Ascending aorta (tissue), 2 donors: ENCODE measurements at regions not wholly inside any gene's neighbourhood (a gene's known extent, or its start where the extent isn't known, plus 50 kb on each side); places are given as distances from the start of the nearest gene placed in this dataset.

ENCODE experiments used
- DNase-seq, 2 donors: peaks; one replicate each; pipeline ENCODE4 v3.0.0-alpha.2; 2019; ENCODE audit warnings: low spot score in 2 of 2
- H3K27ac ChIP-seq, 2 donors: fragments of 200-600 bp; sonication (generic); one replicate each; pipeline ENCODE4 v1.5.1; 2016 to 2017; ENCODE audit warnings: mild to moderate bottlenecking in 1 of 2
- H3K27me3 ChIP-seq: fragments of 200-600 bp; sonication (generic); one replicate; pipeline ENCODE4 v1.5.1; 2017
- H3K36me3 ChIP-seq, 2 donors: fragments of 200-600 bp; sonication (generic); one replicate each; pipeline ENCODE4 v1.5.1; 2016
- H3K4me1 ChIP-seq, 2 donors: fragments of 200-600 bp; sonication (generic); one replicate each; pipeline ENCODE4 v1.5.1; 2016 to 2017; ENCODE audit warnings: mild to moderate bottlenecking in 1 of 2
- H3K4me3 ChIP-seq, 2 donors: fragments of 200-600 bp; sonication (generic); one replicate each; pipeline ENCODE4 v1.5.1; 2016 to 2017; ENCODE audit warnings: mild to moderate bottlenecking in 1 of 2
- H3K9me3 ChIP-seq, 2 donors: fragments of 200-600 bp; sonication (generic); one replicate each; pipeline ENCODE4 v1.5.1; 2016
- intact Hi-C: fragments of 100-400 bp; cut with DNase I; formaldehyde crosslinking; loops from one replicate; pipeline ENCODE4 v1.15.1; 2023
- TF ChIP-seq, protein P1 (sequence below), 3 experiments: fragments of 200-600 bp in 2 of 3; fragments of 450-650 bp in 1 of 3; sonication (generic) in 2 of 3; IDR thresholded peaks; one replicate each; pipeline ENCODE4 v1.5.1; 2016 to 2019; ENCODE audit warnings: antibody characterized with exemption in 3 of 3, mild to moderate bottlenecking in 1 of 3, moderate library complexity in 1 of 3

DNA sequence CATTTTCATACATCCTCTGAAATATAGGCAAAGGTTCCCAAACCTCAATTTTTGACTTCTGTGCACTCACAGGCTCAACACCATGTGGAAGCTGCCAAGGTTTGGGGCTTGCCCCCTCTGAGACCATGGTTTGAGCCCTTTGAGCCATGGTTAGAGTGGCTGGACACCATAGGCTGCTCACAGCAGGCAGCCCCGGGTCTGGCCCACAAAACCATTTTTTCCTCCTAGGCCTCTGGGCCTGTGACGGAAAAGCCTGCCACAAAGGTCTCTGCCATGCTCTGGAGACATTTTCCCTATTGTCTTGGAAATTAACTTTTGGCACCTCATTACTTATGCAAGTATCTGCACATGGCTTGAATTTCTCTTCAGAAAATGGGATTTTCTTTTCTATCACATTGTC lies 1113.2 kb upstream of the ATXN7L3B start:
- Histone ChIP-seq H3K4me1 (no peaks in the 10 kb centered on the region), H3K4me3 (no peak overlapping the region), H3K36me3 (no peaks in the 10 kb centered on the region), H3K9me3 (no peaks in the 10 kb centered on the region), H3K27me3 (no peaks in the 10 kb centered on the region), H3K27ac (no peak overlapping the region)
- no peak for DNase-seq
- intact Hi-C loops, result no loop called here
- TF ChIP-seq, protein P1, sequence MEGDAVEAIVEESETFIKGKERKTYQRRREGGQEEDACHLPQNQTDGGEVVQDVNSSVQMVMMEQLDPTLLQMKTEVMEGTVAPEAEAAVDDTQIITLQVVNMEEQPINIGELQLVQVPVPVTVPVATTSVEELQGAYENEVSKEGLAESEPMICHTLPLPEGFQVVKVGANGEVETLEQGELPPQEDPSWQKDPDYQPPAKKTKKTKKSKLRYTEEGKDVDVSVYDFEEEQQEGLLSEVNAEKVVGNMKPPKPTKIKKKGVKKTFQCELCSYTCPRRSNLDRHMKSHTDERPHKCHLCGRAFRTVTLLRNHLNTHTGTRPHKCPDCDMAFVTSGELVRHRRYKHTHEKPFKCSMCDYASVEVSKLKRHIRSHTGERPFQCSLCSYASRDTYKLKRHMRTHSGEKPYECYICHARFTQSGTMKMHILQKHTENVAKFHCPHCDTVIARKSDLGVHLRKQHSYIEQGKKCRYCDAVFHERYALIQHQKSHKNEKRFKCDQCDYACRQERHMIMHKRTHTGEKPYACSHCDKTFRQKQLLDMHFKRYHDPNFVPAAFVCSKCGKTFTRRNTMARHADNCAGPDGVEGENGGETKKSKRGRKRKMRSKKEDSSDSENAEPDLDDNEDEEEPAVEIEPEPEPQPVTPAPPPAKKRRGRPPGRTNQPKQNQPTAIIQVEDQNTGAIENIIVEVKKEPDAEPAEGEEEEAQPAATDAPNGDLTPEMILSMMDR (IDR thresholded peaks at IDR 0.05), result no peak

DNA sequence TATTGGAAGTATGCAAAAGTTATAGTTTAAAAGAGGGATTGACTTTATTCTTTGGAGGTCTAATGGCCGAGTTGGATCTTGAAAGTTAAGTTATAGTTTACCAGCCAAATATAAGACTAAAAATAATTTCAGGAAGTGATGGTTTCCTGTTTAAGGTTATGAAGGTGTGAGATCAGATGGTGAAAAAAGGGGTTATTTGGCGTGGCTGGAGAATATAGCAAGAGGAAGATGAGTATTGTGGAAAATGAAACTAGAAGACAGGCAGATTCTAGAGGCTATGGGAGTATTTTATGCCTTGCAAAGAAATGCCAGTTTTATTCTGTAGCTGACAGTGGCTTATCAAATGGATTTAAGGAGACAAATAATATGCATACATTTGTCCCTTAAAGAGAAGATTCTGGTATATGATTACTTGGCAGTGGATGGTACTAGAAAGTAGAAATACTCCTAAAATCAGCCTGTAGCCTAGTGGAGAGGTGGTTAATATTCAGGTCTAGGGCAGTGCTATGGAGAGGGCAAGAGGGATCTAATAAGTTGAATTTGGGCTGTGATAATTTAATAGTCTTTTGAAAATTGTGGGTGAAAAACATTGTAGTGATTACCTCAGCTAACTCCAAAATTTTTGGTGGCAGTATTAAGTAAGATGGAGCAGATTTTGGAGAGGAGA lies 1091.8 kb upstream of the ATXN7L3B start:
- Histone ChIP-seq H3K36me3 (no peaks in the 10 kb centered on the region), H3K27ac (no peak overlapping the region), H3K4me3 (no peak overlapping the region), H3K4me1 (no peaks in the 10 kb centered on the region), H3K9me3 (no peaks in the 10 kb centered on the region), H3K27me3 (no peaks in the 10 kb centered on the region)
- intact Hi-C loops, result no loop called here
- no peak for DNase-seq
- TF ChIP-seq, protein P1 (IDR thresholded peaks at IDR 0.05), result no peak

DNA sequence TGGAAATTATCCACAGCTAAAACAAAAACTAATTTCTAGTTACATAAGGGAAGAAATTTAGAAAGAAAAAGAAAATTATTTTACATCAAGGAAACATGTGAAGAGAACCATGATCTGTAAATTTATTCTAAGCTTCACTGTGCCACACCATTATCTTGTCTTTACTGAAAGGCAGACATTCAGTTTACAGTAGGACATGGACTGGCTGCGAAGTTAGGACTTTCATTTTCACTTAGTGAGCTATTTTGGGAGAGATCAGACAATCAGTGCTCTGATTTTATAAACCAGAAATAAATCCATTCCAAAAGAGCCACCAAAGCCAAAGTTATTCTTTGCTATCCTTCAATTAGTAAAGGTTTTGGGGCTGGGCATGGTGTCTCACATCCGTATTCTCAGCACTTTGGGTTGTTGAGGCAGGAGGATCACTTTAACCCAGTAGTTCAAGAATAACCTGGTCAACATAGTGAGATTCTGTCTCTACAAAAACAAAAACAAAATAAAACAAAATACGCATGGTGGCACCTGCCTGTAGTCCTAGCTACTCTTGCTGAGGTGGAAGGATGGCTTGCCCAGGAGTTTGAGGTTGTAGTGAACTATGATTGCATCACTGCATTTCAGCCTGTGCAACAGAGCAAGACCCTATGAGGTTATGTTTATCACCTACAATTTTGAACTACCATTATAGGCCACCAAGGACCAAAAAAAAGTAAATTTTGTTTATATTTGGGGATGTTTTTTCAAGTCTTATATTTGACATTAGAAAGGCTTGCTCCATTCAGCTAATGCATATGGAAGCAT lies 1084.8 kb upstream of the ATXN7L3B start:
- H3K9me3 ChIP-seq, result no peaks in the 10 kb centered on the region
- TF ChIP-seq, protein P1 (IDR thresholded peaks at IDR 0.05), result no peak
- intact Hi-C loops, result no loop called here

DNA sequence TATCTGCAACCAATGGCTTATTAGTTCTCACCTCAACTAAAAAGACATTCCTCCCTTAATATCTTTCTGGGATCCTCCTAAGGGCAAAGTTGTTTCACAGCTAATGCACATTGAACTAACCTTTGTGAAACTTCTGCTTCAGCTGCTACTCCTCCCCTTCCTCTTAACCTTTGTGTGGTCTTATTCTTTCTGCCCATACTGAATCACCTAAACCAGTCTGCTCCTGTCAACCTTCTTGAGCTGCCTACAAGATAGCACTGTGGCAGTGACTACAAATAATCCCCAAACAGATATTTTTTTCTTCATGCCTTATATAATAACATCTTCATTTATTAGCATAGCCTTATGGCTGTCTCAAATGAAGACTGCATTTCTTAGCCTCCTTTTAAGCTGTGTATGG lies 1077.4 kb upstream of the ATXN7L3B start:
- intact Hi-C loops, result no loop called here
- H3K4me3 ChIP-seq, result no peak overlapping the region
- TF ChIP-seq, protein P1 (IDR thresholded peaks at IDR 0.05), result no peak

More for the DNA sequence above, 1084.8 kb upstream of the ATXN7L3B start:
- H3K27me3 ChIP-seq, result no peaks in the 10 kb centered on the region
- no peak overlapping the region for H3K27ac ChIP-seq
- H3K4me3 ChIP-seq, result no peak overlapping the region
- no peak for DNase-seq
- no peaks in the 10 kb centered on the region for H3K36me3 ChIP-seq
- no peaks in the 10 kb centered on the region for H3K4me1 ChIP-seq

DNA sequence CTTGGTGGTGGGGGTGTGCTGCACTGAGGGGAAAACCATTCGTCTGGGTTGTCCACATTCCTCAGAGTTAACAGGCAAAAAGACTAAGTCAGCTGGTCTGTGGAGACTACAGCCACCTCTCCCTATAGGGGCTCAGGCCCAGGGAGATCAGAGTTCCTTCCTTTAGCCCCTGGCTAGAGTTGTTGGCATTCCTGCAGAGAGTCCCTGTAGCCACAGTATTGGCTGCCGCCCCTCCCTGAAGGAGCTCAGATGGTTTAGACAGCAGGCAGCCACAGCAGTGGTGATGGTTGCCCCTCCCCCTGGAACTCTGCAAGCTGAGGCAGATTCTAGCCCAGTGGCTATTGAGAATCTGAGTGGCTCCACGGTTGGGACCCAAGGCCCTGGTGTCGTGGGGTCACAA lies 1072.5 kb upstream of the ATXN7L3B start:
- TF ChIP-seq, protein P1 (IDR thresholded peaks at IDR 0.05), result no peak
- Histone ChIP-seq H3K36me3 (no peaks in the 10 kb centered on the region), H3K4me3 (no peak overlapping the region), H3K9me3 (no peaks in the 10 kb centered on the region), H3K27ac (no peak overlapping the region), H3K4me1 (no peaks in the 10 kb centered on the region), H3K27me3 (no peaks in the 10 kb centered on the region)
- DNase-seq, result no peak
- intact Hi-C loops, result no loop called here

More for the DNA sequence above, 1077.4 kb upstream of the ATXN7L3B start:
- H3K36me3 ChIP-seq, result no peaks in the 10 kb centered on the region
- no peak overlapping the region for H3K27ac ChIP-seq
- H3K9me3 ChIP-seq, result no peaks in the 10 kb centered on the region
- H3K27me3 ChIP-seq, result no peaks in the 10 kb centered on the region
- no peaks in the 10 kb centered on the region for H3K4me1 ChIP-seq
- no peak for DNase-seq
